ENCODE measurements at regions not wholly inside any gene's neighbourhood (a gene's known extent, or its start where the extent isn't known, plus 50 kb on each side); places are given as distances from the start of the nearest gene placed in this dataset.
"Not testable (repeated sequence)": the region's sequence is repeated elsewhere in the genome, so short reads cannot be mapped to it uniquely, and the experiment has no call there.

DNA sequence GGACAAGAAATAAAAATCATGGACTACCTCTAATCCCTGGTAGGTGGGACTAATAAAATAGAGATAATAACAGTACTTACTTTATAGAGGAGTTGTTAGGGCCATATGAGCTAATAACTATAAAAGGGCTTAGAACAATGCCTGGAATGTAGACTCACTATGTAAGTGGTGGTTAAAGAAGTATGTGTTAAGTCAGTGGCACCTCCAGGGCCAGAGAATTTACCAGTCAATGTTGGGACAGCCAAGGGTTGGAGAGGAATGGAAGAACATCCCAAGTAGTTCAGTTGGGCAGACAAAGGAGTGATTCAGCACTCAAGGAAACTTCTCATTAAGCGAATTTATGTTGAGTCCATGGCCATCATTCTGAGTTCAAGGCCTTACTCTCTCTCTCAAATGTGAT, 116.8 kb downstream of the OTOR start:
- DNase-seq, result no peak

DNA sequence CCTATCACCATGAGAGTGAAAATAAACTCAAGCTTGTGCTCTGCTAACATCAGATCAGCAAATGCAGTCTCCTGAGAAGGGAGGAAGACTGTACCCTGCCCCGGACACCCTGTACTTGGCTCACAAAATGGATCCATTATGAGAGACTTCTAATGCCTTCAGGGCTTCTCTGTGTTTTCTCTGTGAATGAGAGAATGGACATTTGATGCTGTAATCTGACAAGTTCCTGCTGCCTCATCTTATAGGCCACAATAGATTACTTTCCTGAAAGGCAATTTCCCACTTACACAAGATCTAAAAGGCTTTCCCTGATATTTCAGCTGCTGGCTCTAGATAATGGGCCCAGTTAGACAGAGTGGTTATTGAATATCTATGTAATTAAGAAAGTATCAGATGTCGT, 117.2 kb downstream of the OTOR start:
- DNase-seq, result no peak

DNA sequence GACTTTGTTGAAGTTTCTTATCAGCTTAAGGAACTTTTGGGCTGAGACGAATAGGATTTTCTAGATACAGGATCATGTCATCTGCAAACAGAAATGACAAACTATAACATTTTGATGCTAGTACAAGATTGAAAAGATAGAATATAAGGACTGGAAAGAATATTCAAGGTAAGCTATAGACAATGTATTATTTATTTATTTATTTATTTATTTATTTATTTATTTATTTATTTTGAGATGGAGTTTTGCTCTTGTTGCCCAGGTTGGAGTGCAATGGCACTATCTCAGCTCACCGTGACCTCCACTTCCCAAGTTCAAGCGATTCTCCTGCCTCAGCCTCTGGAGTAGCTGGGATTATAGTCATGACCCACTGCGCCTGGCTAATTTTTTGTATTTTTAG, 125.0 kb downstream of the OTOR start:
- not testable (repeated sequence) for DNase-seq

DNA sequence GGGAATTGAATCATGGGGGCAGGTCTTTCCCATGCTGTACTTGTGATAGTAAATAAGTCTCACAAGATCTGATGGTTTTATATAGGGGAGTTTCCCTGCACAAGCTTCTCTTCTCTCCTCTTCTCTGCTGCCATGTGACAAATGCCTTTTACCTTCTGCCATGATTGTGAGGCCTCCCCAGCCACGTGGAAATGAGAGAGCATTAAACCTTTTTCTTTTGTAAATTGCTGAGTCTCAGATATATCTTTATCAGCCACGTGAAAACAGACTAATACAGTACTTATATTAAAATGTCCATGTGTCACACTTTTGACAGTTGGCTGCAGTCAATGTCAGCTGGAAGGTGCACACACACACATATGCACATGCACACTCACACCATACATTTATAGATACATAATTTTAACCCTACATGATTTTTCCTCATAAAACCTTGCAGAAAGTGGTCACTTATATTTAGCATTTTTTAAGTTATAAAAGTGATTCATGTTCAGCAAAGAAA, 128.9 kb downstream of the OTOR start:
- no peak for DNase-seq

DNA sequence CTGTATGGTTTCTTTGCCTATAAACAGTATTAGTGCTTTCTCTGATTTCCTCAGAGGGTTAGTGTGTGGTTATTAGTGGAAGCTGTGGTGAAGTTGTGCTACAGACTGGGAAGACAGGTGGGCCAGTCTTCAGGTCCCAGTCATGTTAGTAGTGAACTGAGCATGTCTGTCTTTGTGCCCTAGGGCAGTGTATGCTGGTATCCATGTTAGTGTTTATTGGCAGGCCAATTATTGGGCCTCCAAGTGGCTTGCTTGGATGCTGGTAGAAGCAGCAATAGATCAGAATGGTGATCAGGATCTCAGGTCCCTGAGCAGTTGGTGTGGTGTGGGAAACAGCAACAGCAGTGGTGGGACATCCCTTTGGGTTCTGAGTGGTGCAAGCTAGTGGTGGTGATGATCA, 137.6 kb downstream of the OTOR start:
- no peak for DNase-seq

DNA sequence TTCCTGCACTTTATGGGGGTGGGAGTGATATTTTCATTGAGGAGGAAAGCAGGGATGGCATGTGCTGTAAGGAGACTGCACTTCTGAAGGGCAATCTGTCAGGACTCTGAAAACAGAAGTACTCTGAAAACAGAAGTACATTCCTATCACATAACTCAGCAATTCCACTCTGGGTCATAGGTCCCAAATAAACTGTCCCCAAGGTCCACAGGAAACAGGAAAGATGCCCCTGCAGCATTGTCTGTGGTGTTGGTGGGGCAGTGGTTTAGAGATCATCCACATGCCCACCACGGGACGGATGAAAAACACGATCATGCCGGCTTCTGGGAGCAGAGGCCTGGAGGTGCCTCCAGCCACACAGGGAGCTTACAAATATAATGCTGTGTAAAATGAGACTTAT, 150.3 kb downstream of the OTOR start:
- no peak for DNase-seq

DNA sequence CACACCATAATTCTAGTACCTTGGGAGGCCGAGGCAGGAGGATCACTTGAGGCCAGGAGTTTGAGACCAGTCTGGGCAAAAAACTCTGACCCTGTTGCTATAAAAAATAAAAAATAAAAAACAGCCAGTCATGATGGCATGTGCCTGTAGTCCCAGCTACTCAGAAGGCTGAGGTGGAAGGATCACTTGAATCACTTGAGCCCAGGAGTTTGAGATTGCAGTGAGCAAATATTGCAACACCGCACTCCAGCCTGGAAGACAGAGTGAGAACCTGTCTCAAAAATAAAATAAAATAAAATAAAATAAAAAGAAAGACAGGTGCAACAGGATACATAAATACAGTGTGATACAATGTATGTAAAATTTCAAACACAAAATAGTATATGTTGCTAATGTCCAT, 154.5 kb downstream of the OTOR start:
- no peak for DNase-seq

GRCh38 chr20:16904751-16905150, 156.6 kb downstream of the OTOR start:
- no peak for DNase-seq

DNA sequence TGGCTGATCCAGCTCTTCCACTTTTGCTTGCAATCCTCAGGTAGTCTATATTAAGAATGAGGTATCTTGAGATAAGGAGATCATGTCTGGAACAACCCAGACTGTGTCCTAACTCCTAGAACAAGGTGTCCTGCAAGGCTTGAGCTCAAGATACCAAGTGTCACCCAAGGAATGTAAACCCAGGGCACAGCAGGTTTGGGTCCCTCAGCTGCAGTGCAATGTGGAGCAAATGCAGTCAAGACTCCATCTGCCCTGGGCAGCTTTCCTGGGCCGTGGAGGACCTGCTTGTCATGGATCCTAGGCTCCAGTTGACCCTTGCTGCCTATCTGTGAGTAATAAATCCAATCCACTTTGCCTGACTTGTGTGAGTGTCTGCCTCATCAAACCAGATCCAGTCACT, 166.1 kb downstream of the OTOR start:
- DNase-seq, result no peak

DNA sequence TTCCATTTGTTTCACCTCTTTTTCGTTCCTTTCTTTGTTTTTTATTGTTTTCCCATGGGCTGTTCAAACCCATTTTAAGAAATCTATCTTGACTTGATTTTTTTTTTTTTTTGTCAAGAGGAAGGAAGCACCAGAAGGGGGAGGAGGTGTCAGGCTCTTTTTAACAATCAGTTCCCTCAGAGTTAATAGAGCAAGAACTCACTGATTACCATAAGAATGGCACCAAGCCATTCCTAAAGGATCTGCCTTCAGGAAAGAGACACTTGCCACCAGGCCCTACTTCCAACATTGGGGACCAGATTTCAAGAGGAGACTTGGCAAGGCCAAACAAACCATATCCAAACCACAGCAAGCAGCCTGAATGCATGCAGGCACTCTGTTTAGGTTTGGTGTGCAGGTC, 168.0 kb downstream of the OTOR start:
- no peak for DNase-seq

- DNase-seq, result no peak
Observed at GRCh38 chr20:16917636-16918035, 169.5 kb downstream of the OTOR start.

DNA sequence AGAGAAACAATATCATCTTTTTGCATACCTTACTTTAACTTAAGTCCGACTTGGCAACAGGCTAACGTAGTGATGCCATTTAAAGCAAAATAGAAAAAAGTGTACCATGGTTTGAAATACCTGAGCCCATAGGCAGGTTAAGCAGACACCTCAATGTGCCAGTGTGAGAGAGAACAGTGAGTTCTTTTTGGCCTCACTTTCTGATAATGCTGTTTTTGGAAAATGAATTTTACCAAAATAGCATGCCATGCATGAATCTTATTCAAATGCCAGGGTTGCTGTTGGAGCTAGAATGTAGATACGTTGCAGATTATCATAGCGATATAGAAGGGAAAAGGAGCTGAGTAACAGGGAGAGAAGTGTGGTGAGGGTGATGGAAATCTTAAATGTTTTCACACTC, 170.2 kb downstream of the OTOR start:
- DNase-seq, result no peak

- no peak for DNase-seq
Observed at GRCh38 chr20:16919841-16920240, 171.7 kb downstream of the OTOR start.

- DNase-seq, result no peak
Observed at GRCh38 chr20:16922834-16923233, 174.7 kb downstream of the OTOR start.

- no peak for DNase-seq
Observed at GRCh38 chr20:16926626-16927430, 178.7 kb downstream of the OTOR start.

GRCh38 chr20:16929756-16930155, 181.6 kb downstream of the OTOR start:
- DNase-seq, result no peak

DNA sequence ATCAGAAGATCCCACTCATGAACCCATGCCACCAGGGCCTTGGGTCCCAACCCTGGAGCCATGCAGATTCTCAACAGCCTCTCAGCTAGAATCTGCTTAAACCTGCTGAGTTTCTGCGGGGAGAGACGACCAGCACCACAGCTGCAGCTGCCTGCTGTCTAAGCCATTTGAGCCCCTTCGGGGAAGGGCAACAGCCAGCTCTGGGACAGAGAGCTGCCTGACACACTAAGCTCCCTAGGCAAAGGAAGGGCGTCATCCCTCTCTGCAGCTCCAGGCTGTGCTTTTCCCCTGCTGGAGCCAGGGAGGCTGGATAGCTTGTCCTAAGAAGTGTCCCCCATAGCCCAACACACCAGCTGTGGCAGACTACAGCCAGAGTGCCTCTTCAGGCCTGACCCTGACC, 182.5 kb downstream of the OTOR start:
- no peak for DNase-seq

GRCh38 chr20:16939051-16939450, 190.9 kb downstream of the OTOR start:
- no peak for DNase-seq

DNA sequence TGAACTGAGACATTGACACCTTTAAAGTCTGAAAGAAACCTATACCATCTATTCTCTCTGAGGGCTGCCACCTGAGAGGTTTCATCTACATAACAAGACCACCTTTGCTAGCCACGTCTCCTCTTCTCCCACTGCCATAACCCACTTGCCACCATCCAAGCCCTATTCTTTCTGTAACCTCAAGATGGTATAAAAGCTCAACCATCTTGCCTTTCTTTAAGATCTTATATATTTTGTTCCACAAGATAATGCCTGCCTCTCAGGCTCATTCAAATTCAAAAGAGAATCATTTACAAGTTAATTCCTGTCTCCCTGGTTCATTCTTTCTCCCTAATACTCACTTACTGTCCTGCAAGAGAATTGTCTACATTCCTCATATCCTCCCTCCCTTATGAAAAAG, 192.5 kb downstream of the OTOR start:
- no peak for DNase-seq

GRCh38 chr20:16942051-16942450, 193.9 kb downstream of the OTOR start:
- DNase-seq, result no peak

GRCh38 chr20:16942756-16943155, 194.6 kb downstream of the OTOR start:
- DNase-seq, result no peak

GRCh38 chr20:16944745-16945144, 196.6 kb downstream of the OTOR start:
- no peak for DNase-seq

- no peak for DNase-seq
Observed at GRCh38 chr20:16945619-16946018, 197.5 kb downstream of the OTOR start.

DNA sequence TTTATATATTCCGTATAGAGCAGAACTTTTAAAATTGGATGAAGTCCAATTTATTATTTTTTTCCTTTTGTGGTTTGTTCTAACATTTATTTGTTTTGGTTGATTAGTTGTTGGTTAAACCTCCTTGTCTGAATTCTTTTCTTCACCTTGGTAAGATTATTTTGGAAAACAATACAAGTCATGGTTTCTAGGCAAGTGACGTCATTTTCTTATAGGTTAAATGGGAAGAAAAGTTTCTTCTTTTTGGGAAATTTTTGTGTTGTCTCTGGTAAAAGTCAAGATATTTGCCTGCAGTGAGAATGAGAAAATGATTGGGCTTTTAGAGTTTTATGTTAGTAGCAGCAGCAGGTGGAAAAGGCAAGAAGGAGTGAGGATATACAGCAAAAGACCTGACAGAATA, 197.9 kb downstream of the OTOR start:
- DNase-seq, result no peak

DNA sequence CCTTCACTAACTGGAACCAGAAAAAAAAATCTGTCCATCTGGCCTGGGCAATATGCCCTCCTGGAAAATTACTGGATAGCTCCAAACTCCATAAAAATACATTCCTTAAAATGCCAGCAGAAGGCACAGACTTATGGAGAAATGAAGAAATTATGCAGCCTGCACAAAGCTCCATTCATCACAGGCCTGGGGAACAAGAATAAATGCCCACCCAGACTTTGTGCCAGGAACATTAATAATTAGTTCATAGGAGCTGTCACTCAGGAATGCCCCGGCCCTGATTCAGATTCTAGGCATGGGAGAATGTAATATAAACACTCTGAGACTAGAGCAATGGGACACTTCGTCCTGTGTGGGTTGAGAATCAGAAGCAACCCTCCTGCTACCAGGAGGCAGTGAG, 199.3 kb downstream of the OTOR start:
- DNase-seq, result no peak

Measured in CD4-positive, alpha-beta T cell treated with Interleukin-4 for 4 hours (primary cell).